ENCODE measurements at regions not wholly inside any gene's neighbourhood (a gene's known extent, or its start where the extent isn't known, plus 50 kb on each side); places are given as distances from the start of the nearest gene placed in this dataset.

DNA sequence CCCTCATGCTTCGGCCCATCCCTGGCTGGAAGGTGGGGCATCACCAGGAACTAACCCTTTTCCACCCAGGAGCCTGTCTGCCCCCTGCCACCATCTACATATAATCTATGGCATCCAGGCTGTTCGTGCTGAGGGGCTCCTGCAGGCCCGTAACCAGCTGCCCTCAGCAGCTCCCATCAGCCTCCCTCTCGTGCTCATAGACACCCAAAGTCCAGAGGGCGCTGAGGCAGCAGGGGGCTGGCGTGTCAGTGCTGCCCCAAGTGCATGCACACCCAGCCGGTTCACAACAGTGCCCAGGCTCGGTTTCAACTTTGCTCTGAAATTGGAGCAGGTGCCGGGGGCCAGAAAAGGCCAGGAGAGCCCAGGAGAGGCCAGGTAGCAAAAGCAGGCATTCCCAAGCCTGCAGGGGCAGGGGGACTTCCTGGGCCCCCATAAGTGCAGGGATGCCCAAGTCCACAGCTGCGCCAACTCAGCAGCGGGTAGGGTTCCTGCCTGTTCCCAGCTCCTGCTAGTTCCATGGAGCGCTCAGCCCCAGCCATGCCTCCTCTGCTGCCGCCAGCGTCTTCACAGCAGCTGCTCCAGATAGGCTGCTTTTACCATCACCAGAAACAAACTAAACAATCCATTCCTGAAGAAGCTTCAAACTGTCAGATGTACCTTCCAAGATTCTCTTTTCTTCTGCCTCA lies 558.2 kb upstream of the GNPDA2 start:
- TF ChIP-seq, protein P1, sequence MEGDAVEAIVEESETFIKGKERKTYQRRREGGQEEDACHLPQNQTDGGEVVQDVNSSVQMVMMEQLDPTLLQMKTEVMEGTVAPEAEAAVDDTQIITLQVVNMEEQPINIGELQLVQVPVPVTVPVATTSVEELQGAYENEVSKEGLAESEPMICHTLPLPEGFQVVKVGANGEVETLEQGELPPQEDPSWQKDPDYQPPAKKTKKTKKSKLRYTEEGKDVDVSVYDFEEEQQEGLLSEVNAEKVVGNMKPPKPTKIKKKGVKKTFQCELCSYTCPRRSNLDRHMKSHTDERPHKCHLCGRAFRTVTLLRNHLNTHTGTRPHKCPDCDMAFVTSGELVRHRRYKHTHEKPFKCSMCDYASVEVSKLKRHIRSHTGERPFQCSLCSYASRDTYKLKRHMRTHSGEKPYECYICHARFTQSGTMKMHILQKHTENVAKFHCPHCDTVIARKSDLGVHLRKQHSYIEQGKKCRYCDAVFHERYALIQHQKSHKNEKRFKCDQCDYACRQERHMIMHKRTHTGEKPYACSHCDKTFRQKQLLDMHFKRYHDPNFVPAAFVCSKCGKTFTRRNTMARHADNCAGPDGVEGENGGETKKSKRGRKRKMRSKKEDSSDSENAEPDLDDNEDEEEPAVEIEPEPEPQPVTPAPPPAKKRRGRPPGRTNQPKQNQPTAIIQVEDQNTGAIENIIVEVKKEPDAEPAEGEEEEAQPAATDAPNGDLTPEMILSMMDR (IDR thresholded peaks at IDR 0.05; ENCODE audit: extremely low read depth in 1 of 2, insufficient read depth in 1 of 2, low read depth in 1 of 2, low read length in 2 of 2): no peak
- TF ChIP-seq POLR2A (IDR thresholded peaks at IDR 0.05; ENCODE audit: low read depth, low read length) (no peak), MYC (IDR thresholded peaks at IDR 0.05; ENCODE audit: low read depth, low read length) (no peak)

All from endothelial cell of umbilical vein (primary cell).